ENCODE measurements at regions not wholly inside any gene's neighbourhood (a gene's known extent, or its start where the extent isn't known, plus 50 kb on each side); places are given as distances from the start of the nearest gene placed in this dataset. TPM values are rescaled to one million over a fixed set of nuclear protein-coding genes. Genes with fewer than 3 reads are reported as not detected.
"Not testable (repeated sequence)": the region's sequence is repeated elsewhere in the genome, so short reads cannot be mapped to it uniquely, and the experiment has no call there.

GRCh38 chr15:99796940-99797870, 64.0 kb upstream of the LYSMD4 start:
- H3K27me3 ChIP-seq; H3K27ac ChIP-seq; H3K36me3 ChIP-seq (replicated peaks in 1 of 2; ENCODE audit: insufficient read depth in 1 of 2, low read depth in 2 of 2); ATAC-seq; H3K4me1 ChIP-seq; DNase-seq; intact Hi-C loops (cut with DNase I); H3K4me3 ChIP-seq; H3K9me3 ChIP-seq: not testable (repeated sequence)
- peak in 3 of 7 experiments; percentile 4 to 18 (median 17) for TF ChIP-seq CTCF (IDR thresholded peaks at IDR 0.05)
- WGBS, 2 donors, result 71 to 77% methylated on average over 3 of the region's 21 CpGs

GRCh38 chr15:99791881-99792807, 58.9 kb upstream of the LYSMD4 start:
- H3K9me3 ChIP-seq; DNase-seq; H3K4me1 ChIP-seq; H3K36me3 ChIP-seq (replicated peaks in 1 of 2; ENCODE audit: insufficient read depth in 1 of 2, low read depth in 2 of 2); intact Hi-C loops (cut with DNase I); H3K27ac ChIP-seq; H3K27me3 ChIP-seq; ATAC-seq; H3K4me3 ChIP-seq: not testable (repeated sequence)
- WGBS, 2 donors, result 70 to 80% methylated on average over 13 to 21 of the region's 22 CpGs

- DNase-seq; intact Hi-C loops (cut with DNase I): not testable (repeated sequence)
These were observed 57.5 kb upstream of the LYSMD4 start for GRCh38 chr15:99790751-99791150.

GRCh38 chr15:99788156-99788555, 54.9 kb upstream of the LYSMD4 start:
- ATAC-seq (no peak), DNase-seq (no peak)
- Histone ChIP-seq H3K27ac (no peak overlapping the region), H3K4me1 (no peaks in the 10 kb centered on the region), H3K27me3 (no peaks in the 10 kb centered on the region), H3K36me3 (replicated peaks in 1 of 2; ENCODE audit: insufficient read depth in 1 of 2, low read depth in 2 of 2) (no peaks in the 10 kb centered on the region), H3K4me3 (no peak overlapping the region), H3K9me3 (no peaks in the 10 kb centered on the region)
- intact Hi-C loops (cut with DNase I), result no loop called here
- WGBS, 2 donors, result 66 to 70% methylated on average over 2 of the region's 2 CpGs
- no peak for TF ChIP-seq CTCF (IDR thresholded peaks at IDR 0.05)
- TF ChIP-seq POLR2A (IDR thresholded peaks at IDR 0.05), result no peak

More at GRCh38 chr15:99790751-99791150, 57.5 kb upstream of the LYSMD4 start:
- not testable (repeated sequence) for H3K27ac ChIP-seq; ATAC-seq; H3K4me3 ChIP-seq; H3K9me3 ChIP-seq; H3K27me3 ChIP-seq; H3K4me1 ChIP-seq; H3K36me3 ChIP-seq (replicated peaks in 1 of 2; ENCODE audit: insufficient read depth in 1 of 2, low read depth in 2 of 2)
- 78 to 81% methylated on average over 7 of the region's 7 CpGs for WGBS, 2 donors

GRCh38 chr15:99784800-99785199, 51.6 kb upstream of the LYSMD4 start:
- H3K4me1 ChIP-seq; DNase-seq; intact Hi-C loops (cut with DNase I); H3K27me3 ChIP-seq; H3K4me3 ChIP-seq; ATAC-seq; H3K27ac ChIP-seq; H3K36me3 ChIP-seq (replicated peaks in 1 of 2; ENCODE audit: insufficient read depth in 1 of 2, low read depth in 2 of 2); H3K9me3 ChIP-seq: not testable (repeated sequence)
- 84% methylated on average over 1 of the region's 1 CpG for WGBS, 2 donors

GRCh38 chr15:99783918-99784619, 50.8 kb upstream of the LYSMD4 start:
- WGBS, 2 donors, result 47 to 50% methylated on average over 3 to 4 of the region's 4 CpGs
- H3K36me3 ChIP-seq (replicated peaks in 1 of 2; ENCODE audit: insufficient read depth in 1 of 2, low read depth in 2 of 2); H3K27ac ChIP-seq; H3K4me3 ChIP-seq; H3K27me3 ChIP-seq; intact Hi-C loops (cut with DNase I); H3K9me3 ChIP-seq; ATAC-seq; DNase-seq; H3K4me1 ChIP-seq: not testable (repeated sequence)

Small RNA genes in the stretch of these regions (small RNA-seq; reads per million reads assigned to genes)
- gene RN7SL484P, result not detected

Measured in body of pancreas (tissue), 4 donors.